Sigmoid colon (tissue), 4 donors: ENCODE measurements at regions not wholly inside any gene's neighbourhood (a gene's known extent, or its start where the extent isn't known, plus 50 kb on each side); places are given as distances from the start of the nearest gene placed in this dataset.
"Not testable (repeated sequence)": the region's sequence is repeated elsewhere in the genome, so short reads cannot be mapped to it uniquely, and the experiment has no call there.

Source experiments
- CTCF ChIP-seq, 4 experiments: fragments of 450-650 bp in 3 of 4; fragments of 200-600 bp in 1 of 4; IDR thresholded peaks; one replicate each; pipeline ENCODE4 v1.5.1; 2016 to 2019; ENCODE audit warnings: antibody characterized with exemption in 4 of 4, mild to moderate bottlenecking in 3 of 4, moderate library complexity in 2 of 4
- EP300 ChIP-seq, 4 donors: sonication (generic); formaldehyde crosslinking; IDR thresholded peaks; one replicate each; pipeline ENCODE4 v1.6.1; 2017; ENCODE audit warnings: antibody characterized with exemption in 4 of 4
- POLR2A ChIP-seq, 2 donors: fragments of 450-650 bp; IDR thresholded peaks; one replicate each; pipeline ENCODE4 v1.6.1; 2016; ENCODE audit warnings: antibody characterized with exemption in 2 of 2, mild to moderate bottlenecking in 2 of 2, moderate library complexity in 2 of 2
- POLR2AphosphoS5 ChIP-seq, 4 donors: sonication (generic); formaldehyde crosslinking; IDR thresholded peaks; one replicate each; pipeline ENCODE4 v1.6.1; 2017; ENCODE audit warnings: antibody characterized with exemption in 4 of 4

GRCh38 chr1:143839182-143839581 lies 132.6 kb downstream of the FAM72C start:
- not testable (repeated sequence) for TF ChIP-seq POLR2AphosphoS5, CTCF, POLR2A, EP300 (IDR thresholded peaks at IDR 0.05)
